GM21576 (cell line): ENCODE measurements at regions not wholly inside any gene's neighbourhood (a gene's known extent, or its start where the extent isn't known, plus 50 kb on each side); places are given as distances from the start of the nearest gene placed in this dataset.

Experiments
- ATAC-seq: cut with Tn5 transposase; IDR thresholded peaks from one replicate; pipeline ENCODE4 v1.9.1; 2021; ENCODE audit warnings: mild to moderate bottlenecking, moderate library complexity; ENCODE audit not compliant: unreplicated experiment

DNA sequence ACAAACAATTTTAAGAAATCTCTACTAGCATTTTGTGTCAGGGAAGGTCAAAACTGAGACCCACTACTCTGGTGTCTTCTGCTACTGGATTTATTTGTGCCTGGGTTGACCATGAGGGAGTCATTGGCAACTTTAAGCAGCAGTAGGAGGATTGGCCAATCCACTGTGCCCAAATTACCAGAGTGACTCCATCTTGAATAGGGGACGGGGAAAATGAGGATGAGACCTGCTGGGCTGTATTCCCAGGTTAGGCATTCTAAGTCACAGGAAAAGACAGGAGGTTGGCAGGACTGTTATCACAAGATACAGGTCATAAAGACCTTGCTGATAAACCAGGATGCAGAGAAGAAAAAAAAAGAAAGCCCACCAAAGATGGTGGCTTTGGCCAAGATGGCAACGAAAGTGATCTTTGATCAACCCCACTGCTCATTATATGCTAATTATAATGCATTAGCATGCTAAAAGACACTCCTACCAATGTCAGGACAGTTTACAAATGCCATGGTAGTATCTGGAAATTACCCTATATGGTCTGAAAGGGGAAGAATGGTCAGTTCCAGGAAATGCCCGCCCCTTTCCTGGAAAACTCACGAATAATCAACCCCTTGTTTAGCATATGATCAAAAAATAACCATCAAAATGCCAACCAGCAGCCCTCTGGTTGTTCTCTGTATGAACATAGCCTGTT lies 200.9 kb downstream of the LTN1 start:
- ATAC-seq: no peak

DNA sequence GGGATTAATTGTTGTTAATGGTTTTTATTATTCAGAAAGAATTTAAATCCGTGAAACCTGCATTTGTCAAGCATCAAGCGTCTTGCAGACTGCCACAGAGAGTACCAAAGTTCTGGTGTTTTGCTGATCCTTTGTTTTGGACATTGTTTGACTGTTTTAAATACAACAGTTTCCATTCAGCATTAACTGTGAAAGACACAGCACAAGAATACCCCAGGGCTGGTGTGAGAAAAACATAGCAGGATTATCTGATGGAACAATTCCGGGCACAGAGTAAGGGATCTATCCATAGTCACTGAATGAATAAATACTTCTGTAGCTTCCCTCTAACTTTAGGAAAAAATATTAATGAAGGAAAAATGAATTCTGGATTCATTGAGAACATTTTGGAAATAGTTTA lies 202.3 kb downstream of the LTN1 start:
- ATAC-seq: no peak

DNA sequence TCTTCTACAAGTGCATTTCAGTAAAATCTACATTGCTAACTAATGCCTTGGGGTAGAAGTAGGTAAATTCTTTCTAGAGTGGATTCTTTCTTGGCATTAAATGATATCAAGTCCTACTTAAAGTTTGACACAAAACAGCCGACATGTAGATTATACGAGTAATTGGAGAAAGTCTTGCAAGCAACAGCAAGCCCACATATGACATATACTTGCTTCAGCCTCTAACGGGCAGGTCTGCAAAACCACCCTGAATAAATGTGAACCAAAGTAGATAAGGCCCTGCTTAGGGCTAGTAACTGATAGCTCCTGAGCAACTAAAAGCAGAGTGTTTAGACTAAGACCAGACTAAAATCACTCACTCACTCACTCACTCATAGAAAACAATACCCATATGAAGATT lies 203.2 kb downstream of the LTN1 start:
- ATAC-seq: no peak

DNA sequence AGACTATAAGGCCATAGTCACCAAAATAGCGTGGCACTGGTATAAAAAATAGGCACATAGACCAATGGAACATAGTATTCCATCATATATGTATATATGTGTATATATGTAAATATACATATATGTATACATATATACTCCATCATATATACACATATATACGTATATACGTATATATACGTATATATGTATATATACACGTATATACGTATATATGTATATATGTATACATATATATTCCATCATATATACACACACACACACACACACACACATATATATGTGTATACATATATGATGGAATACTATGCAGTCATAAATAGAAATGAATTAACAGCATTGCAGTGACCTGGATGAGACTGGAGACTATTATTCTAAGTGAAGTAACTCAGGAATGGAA lies 204.6 kb downstream of the LTN1 start:
- ATAC-seq: no peak

DNA sequence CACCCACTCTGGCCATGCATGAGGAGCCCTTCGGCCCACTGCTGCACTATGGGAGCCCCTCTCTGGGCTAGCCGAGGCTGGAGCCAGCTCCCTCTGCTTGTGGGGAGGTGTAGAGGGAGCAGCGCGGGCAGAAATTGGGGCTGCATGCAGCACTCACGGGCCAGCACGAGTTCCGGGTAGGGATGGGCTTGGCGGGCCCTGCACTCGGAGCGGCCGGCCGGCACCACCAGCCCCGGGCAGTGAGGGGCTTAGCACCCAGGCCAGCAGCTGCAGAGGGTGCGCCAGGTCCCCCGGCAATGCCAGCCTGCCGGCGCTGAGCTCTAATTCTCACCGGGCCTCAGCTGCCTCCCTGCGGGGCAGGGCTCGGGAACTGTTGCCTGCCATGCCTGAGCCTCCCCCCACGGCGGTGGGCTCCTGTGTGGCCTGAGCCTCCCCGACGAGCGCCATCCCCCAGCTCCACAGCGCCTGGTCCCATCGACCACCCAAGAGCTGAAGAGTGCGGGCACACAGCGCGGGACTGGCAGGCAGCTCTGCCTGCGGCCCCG lies 209.0 kb downstream of the LTN1 start:
- no peak for ATAC-seq

DNA sequence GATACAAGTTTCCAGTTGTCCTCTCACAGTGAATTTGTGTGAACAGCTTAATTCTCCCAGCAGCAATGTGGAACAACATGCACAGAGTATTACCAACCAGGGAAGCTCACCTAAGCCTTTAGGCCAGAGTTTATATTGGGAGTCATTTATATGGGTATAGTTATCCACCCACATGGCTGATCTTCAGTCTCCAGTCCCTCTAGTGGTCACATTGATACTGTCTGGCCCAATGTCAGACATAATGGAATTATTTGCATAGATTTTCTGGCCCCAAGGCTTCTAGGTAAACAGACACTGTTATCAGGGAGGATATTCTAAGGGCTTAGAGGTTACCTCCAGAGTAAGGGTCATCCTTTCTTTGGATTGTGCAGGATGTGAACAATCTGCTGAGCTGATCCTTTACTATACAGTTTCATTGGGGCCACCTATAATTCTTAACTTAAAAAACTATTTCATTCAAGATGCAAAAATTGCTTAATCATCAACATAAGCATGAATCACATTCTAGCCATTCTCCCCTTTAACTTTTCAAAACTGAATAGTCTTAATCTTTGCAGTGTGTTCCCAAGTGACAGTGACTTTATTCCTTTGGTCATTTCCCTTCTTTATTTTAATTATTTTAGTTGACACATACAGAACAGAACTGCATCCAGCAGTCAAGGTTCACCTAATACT lies 210.9 kb downstream of the LTN1 start:
- peak; percentile 52 for ATAC-seq

DNA sequence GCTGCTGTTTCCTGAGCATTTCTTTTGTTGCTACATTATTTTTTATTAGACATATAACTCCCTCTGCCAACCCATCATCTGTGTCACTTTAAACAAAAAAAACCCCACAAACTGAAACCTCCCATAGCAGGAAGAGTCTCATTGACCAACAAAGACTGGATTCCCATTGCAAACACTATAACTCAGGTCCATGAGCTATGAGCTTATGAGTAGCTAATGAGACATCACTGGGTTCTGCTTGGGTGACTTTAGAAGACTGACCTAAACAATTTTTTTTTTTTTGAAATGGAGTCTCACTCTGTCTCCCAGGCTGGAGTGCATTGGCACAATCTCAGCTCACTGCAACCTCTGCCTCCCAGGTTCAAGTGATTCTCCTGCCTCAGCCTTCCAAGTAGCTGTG lies 212.8 kb downstream of the LTN1 start:
- no peak for ATAC-seq

DNA sequence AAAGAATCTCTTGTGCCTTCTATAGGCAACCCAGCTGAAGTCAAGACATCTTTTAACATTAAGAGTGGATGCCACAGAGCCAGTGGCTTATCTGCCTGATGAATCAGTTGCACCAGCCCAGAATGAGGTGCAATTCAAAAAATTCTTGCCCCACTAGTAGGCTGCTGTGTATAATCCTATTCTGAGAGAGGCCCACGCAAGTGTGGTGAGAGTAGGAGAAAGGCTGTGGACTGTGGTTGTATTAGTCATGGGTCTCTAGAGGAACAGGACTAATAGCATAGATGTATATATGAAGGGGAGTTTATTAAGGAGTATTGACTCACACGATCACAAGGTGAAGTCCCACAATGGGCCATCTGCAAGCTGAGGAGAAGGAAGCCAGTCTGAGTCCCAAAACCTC lies 216.4 kb downstream of the LTN1 start:
- no peak for ATAC-seq

DNA sequence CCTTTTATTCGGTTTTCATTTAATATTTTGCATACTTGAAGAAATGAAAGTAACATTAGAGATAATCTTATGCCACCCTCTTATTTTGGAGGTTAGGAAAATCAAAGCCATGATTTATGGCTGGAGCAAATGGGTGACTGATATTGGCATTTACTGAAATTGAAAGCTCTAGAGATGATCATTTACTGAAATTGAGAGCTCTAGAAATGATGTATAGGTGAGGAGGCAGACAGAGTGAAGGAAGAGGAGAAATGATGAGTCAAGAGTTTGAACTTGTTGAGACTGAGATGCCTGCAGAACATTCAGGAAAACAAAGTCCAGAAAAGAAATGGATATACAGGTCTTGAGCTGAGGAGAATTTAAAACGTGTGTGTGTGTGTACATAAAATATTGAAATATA lies 217.6 kb downstream of the LTN1 start:
- no peak for ATAC-seq

DNA sequence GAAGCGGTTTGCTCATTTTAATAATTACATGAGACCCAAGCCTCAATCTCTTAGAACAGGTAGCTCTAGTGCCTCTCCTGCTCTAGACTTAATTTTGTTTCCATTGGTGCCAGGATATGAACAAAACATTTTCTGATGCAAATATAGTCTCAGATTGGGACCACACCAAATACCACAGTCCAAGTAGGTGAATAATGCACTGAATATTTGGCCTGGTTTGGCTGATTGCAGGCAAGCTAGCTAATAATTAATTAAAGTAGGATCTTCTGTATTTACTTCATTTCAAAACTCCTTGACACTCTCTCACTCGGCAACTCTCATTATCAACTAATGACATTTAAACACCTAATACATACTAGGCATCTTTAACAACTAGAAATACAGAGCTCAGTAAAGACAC lies 219.6 kb downstream of the LTN1 start:
- ATAC-seq: no peak

DNA sequence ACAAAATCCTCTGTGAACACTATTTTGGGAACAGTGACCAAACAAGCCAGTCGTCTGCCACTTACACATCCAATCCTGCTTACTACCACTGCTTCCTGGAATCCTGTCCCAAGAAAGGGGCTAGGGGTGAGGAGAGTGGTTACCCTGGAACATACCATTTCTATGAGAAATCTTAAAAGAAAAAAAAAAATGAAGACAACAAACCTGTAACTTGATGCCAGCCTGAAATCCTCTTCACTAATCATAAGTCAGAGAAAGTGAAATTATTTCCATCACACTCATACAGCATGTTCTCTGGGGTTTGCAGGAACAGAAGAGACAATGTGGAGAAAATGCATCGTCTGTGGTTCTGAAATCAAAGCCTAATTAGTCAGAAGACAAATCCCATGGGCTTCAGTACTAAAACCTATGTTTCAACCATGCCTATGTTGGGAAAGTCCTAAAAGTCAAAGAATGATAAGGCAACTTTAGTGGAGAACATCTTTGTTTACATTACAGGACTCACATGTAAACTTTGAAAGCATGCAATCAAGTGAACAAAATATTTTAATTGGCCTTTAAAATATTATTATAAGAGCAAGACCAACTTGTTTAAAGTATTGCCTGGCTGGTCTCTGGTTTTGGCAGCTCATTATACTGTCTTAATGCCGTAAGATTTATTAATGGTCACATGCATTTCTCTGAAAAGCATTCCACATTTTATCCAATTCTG lies 220.7 kb downstream of the LTN1 start:
- no peak for ATAC-seq

DNA sequence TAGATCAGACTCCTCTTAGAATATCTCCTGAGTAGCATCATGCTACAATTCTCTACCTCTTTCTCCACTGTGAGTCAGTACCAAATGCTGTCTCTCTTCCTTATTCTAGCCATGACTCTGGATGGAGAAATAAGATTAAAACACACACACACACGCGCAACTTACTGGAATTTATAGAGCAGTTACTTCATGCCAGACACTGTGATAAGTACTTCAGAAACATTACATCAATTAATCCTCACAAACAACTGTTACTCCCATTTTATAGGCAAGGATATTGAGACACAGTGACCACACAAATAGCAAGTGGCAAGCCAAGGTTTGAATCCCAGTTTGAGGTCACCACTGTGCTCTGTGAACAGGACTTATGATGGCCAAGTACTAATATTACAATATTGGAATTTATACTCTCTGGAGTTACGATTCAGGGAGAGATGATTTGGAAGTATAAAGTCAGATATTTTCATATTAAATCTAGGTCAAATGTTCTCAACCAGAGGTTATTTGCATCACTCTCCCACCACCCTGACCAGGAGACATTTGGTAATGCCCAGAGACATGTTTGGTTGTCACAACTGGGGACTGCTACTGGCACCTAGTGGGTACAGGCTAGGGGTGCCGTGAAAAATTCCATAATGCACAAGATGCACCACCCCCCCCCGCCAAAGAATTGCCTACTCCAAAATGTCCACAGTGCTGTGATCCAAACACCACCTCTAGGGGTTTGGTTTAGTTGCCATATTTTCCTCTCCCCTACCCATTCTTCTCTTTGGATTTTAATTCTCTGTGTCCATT lies 221.6 kb downstream of the LTN1 start:
- no peak for ATAC-seq

DNA sequence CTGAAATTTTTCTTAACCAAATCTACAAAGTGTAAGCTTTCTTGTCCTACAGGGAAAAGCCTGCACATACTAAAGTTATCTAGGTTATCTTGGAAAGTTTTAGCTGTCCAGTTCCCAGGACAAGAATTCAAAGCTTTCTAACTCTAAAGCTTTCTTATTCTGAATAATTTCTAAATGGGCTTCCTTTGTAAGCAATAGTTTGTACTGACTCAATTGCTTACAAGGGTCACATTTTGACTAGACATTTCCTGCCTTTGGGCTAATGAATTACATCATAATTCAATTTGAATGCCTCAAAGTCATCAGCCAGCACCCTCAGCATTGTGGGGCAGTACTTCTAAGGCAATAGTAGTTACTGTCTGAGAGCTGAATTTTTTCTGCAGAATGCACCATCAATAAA lies 223.0 kb downstream of the LTN1 start:
- ATAC-seq: no peak

DNA sequence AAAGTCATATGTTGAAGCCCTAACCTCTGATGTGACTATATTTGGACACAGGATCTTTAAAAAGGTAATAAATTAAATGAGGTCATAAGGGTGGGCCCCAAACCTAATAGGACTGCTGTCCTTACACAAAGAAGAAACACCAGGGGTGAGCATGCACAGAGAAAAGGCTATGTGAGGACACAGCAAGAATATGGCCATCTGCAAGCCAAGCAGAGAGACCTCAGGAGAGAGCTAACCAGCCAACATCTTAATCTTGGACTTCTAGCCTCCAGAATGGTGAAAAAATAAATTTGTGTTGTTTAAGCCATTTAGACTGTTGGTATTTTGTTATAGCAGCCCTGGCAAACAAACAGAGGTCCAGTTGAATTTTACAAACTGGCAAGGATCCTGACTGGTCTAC lies 223.9 kb downstream of the LTN1 start:
- ATAC-seq: no peak

DNA sequence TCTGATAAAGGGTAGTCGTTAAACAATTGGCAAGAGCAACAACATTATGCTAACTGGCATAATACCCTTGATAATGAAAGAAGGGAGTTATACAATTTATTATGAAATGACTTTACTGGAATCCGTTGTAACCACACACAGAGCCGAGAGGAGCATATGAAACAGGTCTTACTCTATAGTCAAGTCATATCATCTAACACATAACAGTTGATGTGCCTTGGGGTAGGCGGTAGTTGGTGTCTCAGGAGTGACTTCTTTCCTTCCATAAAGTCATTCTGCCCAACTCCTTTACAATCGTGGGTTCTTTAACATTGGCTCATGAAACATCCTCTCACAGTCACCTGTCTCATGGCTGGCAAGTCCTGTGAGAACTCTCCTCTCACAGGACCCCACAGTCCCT lies 225.2 kb downstream of the LTN1 start:
- no peak for ATAC-seq

DNA sequence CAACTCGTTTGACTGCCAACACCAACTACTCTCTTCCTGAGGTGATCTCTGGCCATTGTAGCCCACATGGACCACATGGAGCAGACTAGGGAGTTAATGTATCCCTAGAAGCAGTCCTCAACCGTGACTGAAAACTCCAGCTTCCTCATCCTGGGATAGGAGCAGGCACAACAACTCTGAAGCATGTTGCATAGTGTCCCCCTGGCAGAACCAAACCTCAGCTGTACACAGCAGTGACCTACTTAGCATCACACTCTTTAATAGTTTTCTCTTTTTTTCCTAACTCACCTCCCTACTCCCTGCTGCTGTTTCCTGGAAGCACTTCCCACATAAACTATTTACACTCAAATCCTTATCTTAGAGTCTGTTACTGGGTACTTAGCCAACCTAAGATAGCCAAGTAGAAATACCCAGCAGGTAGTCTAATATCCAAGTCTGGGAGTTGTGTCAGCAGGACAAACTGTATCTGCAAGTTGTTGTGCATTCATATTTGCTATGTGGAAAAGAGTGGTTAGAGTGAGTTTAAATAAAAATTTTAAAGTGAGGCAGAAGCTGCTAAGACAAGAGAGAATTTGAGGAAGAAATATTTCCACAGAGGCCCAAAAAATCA lies 228.8 kb downstream of the LTN1 start:
- no peak for ATAC-seq

DNA sequence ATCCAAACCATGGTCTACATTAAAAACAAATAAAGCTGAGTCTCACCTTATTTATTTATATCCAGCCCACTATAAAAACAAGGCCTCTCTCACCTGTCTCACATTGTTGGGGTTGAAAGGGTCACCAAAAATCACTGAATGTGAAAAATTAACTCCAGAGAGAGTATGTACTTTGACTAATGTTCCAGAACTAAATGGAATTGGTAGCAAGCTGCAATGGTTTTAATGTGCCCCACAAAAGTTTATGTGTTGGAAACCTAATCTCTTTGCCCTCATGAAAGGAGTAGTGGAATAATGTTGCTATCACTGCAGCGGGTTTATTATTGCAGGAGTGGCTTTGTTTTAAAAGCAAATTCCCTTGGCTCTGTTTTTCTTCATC lies 230.3 kb downstream of the LTN1 start:
- ATAC-seq: no peak

DNA sequence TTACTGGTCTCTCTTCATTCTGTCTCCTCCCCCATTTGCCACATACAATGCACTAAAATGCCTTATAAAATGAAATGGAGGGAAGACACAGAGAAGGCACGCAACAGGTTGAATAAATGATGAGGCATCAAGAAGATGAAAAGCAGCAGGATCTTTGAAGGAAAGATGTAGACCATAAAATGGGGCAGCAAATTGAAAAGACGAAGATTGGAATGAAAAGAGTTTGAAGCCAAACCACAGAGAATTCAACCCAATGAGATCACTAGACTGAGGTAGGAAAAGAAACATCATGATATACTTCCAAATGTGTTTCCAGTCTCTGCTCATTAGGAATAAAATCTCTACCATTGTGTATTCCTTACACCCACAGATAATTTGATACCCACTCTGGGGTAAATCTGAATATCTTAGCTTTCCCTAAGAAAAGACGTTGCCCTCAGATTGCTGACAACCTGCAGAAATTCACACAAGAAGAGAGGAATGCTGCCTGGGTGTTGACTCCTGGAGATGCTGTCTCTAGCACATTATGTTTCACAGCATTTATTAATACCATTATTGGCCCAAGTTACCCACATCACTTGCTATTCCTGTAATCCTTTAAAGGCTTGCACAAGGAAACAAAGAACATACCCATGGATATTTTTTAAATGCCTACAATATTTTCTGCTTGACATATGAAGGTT lies 230.9 kb downstream of the LTN1 start:
- ATAC-seq: no peak

DNA sequence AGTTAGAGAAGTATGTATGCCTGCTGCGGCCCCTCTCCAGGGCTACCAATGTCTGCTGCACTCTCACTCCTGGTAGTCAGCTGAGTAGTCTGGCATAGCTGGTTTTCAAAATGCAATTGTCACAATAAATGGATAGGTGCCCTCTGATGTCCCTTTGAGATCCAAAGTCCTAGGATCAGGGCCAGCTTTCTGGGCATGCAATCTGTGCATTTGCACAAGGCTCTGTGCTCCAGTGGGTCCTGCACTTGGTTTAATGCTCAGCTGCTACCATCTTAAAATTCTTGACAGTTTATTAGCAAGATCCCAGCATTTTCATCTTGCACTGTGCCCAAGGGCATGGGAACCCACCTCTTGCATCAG lies 233.8 kb downstream of the LTN1 start:
- ATAC-seq: no peak
